GM10266 (cell line): ENCODE measurements at regions not wholly inside any gene's neighbourhood (a gene's known extent, or its start where the extent isn't known, plus 50 kb on each side); places are given as distances from the start of the nearest gene placed in this dataset.

Experiments
- DNase-seq: peaks from one replicate; pipeline ENCODE4 v3.0.0; 2012; ENCODE audit errors: extremely low spot score
- CTCF ChIP-seq: IDR thresholded peaks from 2 replicates; pipeline ENCODE4 v1.5.1; 2012; ENCODE audit warnings: mild to moderate bottlenecking, low read depth; ENCODE audit not compliant: control insufficient read depth, insufficient read depth; ENCODE audit errors: missing control alignments

GRCh38 chr5:56282951-56283350, 49.8 kb upstream of the ANKRD55 start:
- TF ChIP-seq CTCF, result no peak
- no peak for DNase-seq
